Activated CD4-positive, CD25-positive, alpha-beta regulatory T cell (primary cell): ENCODE measurements at regions not wholly inside any gene's neighbourhood (a gene's known extent, or its start where the extent isn't known, plus 50 kb on each side); places are given as distances from the start of the nearest gene placed in this dataset.

Source experiments
- DNase-seq, 4 experiments: peaks; one replicate each; lab custom pipeline; 2025; lab: John Stamatoyannopoulos, UW

- no peak for DNase-seq
These were observed 206.8 kb downstream of the LPIN1 start for GRCh38 chr2:11953258-11953657.

GRCh38 chr2:11955314-11955713, 208.9 kb downstream of the LPIN1 start:
- no peak for DNase-seq

GRCh38 chr2:11955884-11956291, 209.5 kb downstream of the LPIN1 start:
- DNase-seq, result no peak

- DNase-seq, result no peak
These were observed 216.4 kb downstream of the LPIN1 start for GRCh38 chr2:11962707-11963328.

- DNase-seq, result no peak
These were observed 217.5 kb downstream of the LPIN1 start for GRCh38 chr2:11963966-11964365.

GRCh38 chr2:11967946-11968465, 221.6 kb downstream of the LPIN1 start:
- DNase-seq, result no peak

- DNase-seq, result no peak
These were observed 222.1 kb downstream of the LPIN1 start for GRCh38 chr2:11968521-11968920.

DNA sequence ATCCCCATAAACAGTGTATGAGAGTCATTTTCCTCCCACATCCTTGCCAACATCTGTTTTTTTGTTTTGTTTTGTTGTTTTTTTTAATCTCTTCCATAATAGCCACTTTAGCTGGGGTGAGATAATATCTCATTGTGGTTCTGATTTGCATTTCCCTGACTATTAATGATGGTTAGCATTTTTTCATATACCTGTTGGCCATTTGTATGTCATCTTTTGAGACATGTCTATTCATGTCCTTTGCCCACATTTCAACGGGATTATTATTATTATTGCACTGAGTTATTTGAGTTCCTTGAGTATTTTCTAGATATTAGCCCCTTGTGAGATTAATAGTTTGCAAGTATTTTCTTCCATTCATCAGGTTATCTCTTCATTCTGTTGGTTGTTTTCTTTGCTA, 223.3 kb downstream of the LPIN1 start:
- no peak for DNase-seq

DNA sequence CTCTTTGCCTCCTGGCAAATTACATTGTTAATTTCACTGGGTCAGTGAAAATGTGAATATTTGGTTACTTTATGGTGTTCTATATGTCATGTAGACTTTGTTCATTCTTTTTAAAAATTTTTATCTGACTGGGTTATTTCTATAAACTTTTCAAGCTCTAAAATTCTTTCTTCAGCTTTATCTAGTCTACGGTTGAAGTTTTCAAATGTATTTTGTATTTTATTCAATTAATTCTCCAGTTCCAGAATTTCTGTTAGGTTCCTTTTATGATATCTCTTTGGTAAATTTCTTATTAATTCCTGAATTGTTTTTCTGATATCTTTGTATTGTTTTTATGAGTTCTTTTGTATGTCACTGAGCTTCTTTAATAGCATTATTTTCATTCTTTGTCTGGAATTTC, 228.1 kb downstream of the LPIN1 start:
- DNase-seq, result no peak

- DNase-seq, result no peak
These were observed 228.9 kb downstream of the LPIN1 start for GRCh38 chr2:11975373-11975772.

DNA sequence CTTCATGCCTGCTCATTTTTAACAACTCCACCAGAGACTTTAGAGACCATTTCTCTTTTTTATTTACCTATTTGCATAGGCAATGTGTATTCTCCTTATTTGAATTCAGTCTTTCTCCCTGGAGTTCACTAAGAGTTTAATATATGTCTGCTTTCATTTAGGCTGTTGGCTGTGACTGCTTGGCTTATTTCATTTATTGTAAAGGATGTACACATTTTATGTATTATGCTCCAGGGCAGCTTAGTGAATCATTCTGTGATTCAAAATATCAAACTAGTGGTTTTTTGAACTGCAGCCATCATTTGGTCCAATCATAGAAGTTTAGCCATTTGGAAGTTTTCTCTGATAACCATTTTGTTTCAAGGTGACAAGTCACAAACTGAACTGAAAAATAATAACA, 229.6 kb downstream of the LPIN1 start:
- DNase-seq, result no peak

DNA sequence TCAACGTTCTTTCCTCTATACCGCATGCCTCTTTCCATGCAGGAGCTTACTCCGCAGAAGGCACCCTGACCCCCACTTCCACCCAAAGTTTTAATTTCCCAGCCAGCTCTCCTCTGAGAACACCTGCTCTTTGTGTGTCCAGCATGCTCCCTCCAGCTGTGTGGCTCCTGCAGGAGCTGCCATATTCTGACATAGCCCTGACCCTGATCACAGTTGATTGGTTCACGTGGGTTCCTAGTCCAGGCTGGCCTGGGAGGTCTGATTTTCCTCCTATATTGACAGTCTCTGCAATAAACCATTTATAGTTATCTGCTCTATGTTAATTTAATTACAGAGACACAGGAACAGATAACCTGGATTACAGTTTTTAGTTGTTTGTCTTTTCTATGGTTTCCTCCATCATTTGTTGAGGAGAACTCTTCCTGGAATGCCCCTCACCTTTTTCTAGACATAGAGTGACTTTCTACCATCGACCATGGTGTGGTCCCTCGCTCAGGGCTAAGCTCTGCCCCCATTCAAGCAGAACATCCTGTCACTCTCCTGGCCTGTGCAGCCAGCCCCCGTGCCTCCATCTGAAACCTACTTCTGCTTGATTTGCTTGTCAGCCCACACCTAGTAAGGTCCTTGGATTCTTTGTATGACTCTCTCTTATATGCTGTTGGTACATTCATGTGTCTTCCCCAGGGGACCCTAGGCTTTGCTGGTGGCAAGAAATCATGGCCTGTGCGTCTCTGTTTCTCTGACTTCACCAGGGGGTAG, 231.5 kb downstream of the LPIN1 start:
- no peak for DNase-seq

DNA sequence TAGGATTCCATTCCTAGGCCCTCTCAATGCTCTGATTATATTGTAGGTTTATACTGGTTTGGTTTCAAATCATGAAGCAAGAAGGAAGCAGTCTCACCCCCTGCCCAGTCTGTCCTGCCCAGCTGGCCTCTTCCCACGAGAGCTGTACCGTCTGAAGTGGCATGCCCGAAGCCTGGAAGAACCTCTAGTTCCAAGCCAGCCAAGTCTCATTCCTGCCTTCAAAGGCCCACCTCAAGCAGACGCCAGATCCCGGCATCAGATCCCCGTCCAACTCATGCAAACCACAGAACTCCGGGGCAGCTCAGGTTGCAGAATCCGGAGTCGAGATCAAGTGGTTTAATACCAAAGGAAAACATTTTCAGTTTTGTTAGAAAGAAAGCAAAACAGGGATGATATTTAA, 234.4 kb downstream of the LPIN1 start:
- no peak for DNase-seq

- no peak for DNase-seq
These were observed 237.0 kb downstream of the LPIN1 start for GRCh38 chr2:11983401-11983800.

DNA sequence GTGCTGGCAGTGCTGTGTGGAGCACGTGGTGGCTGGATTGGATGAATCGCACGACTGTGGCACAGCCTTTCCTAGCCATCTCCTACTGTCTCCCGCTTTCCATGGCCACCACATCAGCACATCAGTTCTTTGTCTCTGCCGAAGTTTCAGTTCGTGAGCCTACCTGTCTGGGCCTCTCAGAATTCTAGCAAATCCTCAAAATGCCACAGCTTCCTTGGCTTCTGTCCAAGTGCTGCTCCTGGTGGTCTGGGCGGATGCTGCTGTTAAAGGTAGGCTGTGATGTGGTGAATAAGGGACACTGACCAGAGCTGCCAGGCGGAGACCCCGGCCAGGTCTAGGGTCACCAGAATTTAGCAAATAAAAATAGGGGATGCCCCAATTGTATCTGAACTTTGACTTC, 237.4 kb downstream of the LPIN1 start:
- DNase-seq, result no peak

GRCh38 chr2:11984316-11985158, 238.1 kb downstream of the LPIN1 start:
- no peak for DNase-seq

DNA sequence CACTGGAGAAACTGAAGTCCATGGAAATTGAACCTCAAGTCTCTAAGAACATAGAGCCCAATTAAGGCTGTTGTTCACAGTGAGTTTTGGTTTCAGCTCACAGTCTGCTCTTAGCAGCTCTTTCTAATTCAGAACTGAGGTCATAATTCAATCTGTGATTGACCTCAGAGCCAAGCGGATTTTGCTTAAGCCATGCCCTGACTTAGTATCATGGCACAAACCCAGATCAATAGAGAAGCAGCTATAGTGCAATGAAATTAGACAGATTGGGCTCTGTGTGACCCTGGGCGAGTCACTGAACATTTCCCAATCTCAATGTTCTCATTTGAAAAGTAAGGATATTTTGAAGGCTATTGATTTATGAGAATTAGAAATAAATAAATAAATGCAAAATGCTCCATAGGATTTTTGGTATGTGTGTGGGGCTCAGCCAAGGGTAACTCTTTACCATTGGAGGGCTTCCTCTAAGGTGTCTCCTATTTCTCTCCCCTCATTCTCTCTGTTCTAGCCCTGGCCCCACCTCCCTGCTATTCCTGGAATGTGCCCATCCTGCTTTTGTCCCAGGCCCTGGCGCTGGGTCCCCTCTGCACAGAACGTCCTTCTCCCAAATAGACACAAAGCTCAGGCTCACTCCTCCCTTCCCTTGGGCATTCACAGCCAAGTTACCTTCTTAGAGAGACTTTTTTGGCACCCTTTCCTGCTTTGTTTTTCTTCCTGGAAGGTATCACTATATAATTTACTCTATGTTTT, 239.6 kb downstream of the LPIN1 start:
- no peak for DNase-seq

GRCh38 chr2:11987151-11987550, 240.7 kb downstream of the LPIN1 start:
- no peak for DNase-seq

- no peak for DNase-seq
These were observed 242.4 kb downstream of the LPIN1 start for GRCh38 chr2:11988691-11989353.

- DNase-seq, result no peak
These were observed 242.9 kb downstream of the LPIN1 start for GRCh38 chr2:11989354-11989703.

- DNase-seq, result no peak
These were observed 244.1 kb downstream of the LPIN1 start for GRCh38 chr2:11990576-11990975.

GRCh38 chr2:11993749-11994148, 247.3 kb downstream of the LPIN1 start:
- DNase-seq, result no peak
